Smooth muscle cell (in vitro differentiated cells): ENCODE measurements at regions not wholly inside any gene's neighbourhood (a gene's known extent, or its start where the extent isn't known, plus 50 kb on each side); places are given as distances from the start of the nearest gene placed in this dataset.

Experiments
- DNase-seq: peaks from one replicate; lab custom pipeline; 2025; ENCODE audit not compliant: unreplicated experiment; lab: John Stamatoyannopoulos, UW
- H2AFZ ChIP-seq: fragments of 200-600 bp; sonication (generic); 2 replicates; pipeline ENCODE4 v1.6.0; 2016; ENCODE audit warnings: antibody characterized with exemption, low read depth, mild to moderate bottlenecking
- H3F3A ChIP-seq: fragments of 200-600 bp; sonication (generic); 2 replicates; pipeline ENCODE4 v1.6.0; 2017; ENCODE audit warnings: antibody characterized with exemption, low read depth
- H3K27ac ChIP-seq: fragments of 200-600 bp; sonication (generic); 2 replicates; pipeline ENCODE4 v1.5.1; 2016; ENCODE audit warnings: low read depth, mild to moderate bottlenecking
- H3K27me3 ChIP-seq: fragments of 200-600 bp; sonication (generic); 2 replicates; pipeline ENCODE4 v1.6.1; 2016; ENCODE audit warnings: low read depth, mild to moderate bottlenecking
- H3K36me3 ChIP-seq: fragments of 200-600 bp; sonication (generic); 2 replicates; pipeline ENCODE4 v1.5.1; 2016; ENCODE audit warnings: low read depth
- H3K4me1 ChIP-seq: fragments of 200-600 bp; sonication (generic); 2 replicates; pipeline ENCODE4 v1.5.1; 2016; ENCODE audit warnings: low read depth
- H3K4me2 ChIP-seq: fragments of 200-600 bp; sonication (generic); 2 replicates; pipeline ENCODE4 v1.6.0; 2016; ENCODE audit warnings: mild to moderate bottlenecking
- H3K4me3 ChIP-seq: fragments of 200-600 bp; sonication (generic); 2 replicates; pipeline ENCODE4 v1.5.1; 2016; ENCODE audit warnings: mild to moderate bottlenecking
- H3K79me2 ChIP-seq: fragments of 200-600 bp; sonication (generic); 2 replicates; pipeline ENCODE4 v1.6.0; 2016; ENCODE audit warnings: low read depth, mild to moderate bottlenecking
- H3K9ac ChIP-seq: fragments of 200-600 bp; sonication (generic); 2 replicates; pipeline ENCODE4 v1.6.0; 2016; ENCODE audit warnings: low read depth
- H3K9me3 ChIP-seq: fragments of 200-600 bp; sonication (generic); replicated peaks from 2 replicates; pipeline ENCODE4 v1.5.1; 2016; ENCODE audit warnings: low read depth
- H4K20me1 ChIP-seq: fragments of 200-600 bp; sonication (generic); 2 replicates; pipeline ENCODE4 v1.6.0; 2016; ENCODE audit warnings: low read depth
- WGBS: methylation state at CpG from one replicate; pipeline ENCODE4 v1.1.7; 2016; ENCODE audit warnings: low lambda C conversion rate; 5-methylcytosine and 5-hydroxymethylcytosine counted together
- TF ChIP-seq, protein P1 (sequence below): fragments of 200-600 bp; sonication (generic); IDR thresholded peaks from 2 replicates; pipeline ENCODE4 v1.5.1; 2017; ENCODE audit warnings: borderline replicate concordance, mild to moderate bottlenecking, antibody characterized with exemption; ENCODE audit not compliant: insufficient read depth, poor library complexity, severe bottlenecking

DNA sequence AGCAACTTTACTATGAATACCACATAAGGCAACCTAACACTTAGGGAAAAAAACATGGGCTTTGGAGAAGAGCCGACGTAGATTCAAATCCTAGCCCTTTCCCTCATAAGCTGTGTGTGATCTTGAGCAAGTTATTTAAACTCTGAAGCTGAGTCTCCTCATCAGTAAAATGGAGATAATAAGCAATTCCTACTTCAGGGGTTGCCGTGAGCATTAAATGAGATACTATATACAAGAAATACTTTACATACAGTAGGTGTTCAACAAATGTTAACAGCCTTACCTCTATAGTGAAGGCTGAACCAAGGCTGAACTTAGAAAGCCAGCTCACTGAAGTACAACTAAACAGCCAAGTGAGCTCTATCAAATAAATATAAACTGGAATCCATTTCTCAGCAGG, 146.2 kb upstream of the DKK2 start:
- Histone ChIP-seq H3F3A (no peaks in the 10 kb centered on the region), H3K9me3 (no peaks in the 10 kb centered on the region), H2AFZ (no peak overlapping the region), H3K4me3 (no peak overlapping the region), H3K79me2 (peaks cover 9% of the 10 kb centered on the region), H3K27me3 (no peaks in the 10 kb centered on the region), H3K4me1 (peaks cover 10% of the 10 kb centered on the region), H3K36me3 (no peaks in the 10 kb centered on the region), H3K4me2 (no peak overlapping the region), H3K27ac (no peak overlapping the region), H4K20me1 (no peaks in the 10 kb centered on the region), H3K9ac (no peak overlapping the region)
- TF ChIP-seq, protein P1, sequence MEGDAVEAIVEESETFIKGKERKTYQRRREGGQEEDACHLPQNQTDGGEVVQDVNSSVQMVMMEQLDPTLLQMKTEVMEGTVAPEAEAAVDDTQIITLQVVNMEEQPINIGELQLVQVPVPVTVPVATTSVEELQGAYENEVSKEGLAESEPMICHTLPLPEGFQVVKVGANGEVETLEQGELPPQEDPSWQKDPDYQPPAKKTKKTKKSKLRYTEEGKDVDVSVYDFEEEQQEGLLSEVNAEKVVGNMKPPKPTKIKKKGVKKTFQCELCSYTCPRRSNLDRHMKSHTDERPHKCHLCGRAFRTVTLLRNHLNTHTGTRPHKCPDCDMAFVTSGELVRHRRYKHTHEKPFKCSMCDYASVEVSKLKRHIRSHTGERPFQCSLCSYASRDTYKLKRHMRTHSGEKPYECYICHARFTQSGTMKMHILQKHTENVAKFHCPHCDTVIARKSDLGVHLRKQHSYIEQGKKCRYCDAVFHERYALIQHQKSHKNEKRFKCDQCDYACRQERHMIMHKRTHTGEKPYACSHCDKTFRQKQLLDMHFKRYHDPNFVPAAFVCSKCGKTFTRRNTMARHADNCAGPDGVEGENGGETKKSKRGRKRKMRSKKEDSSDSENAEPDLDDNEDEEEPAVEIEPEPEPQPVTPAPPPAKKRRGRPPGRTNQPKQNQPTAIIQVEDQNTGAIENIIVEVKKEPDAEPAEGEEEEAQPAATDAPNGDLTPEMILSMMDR, result no peak
- no peak for DNase-seq
- WGBS, result 97% methylated on average over 3 of the region's 3 CpGs

DNA sequence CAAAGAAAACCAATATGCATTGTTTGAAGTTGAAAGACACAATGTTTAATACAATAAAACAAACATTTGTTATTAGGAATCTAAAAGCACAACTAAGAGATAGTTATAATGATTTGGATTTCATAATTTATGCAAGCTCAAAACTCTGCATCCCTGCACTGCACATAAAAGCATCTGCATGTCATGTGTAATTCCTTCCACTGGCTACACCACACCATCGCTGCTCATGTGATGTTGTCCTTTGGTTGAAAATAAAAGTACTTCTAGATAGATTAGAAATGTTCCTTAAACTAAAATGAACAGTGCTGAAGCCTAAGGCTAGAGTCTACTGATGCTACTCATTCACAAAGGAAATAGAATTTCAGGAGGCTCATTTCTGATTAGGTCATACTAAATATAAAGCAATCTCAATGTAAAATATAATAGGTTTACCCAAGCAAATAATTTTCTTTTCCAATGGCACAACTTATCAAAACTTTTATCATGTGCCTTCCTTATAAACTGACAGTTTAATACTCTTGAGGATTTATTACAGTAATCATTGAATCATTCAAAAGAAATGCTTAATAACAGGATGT, 130.8 kb upstream of the DKK2 start:
- no peak overlapping the region for H3K9ac ChIP-seq
- no peaks in the 10 kb centered on the region for H4K20me1 ChIP-seq
- no peaks in the 10 kb centered on the region for H3K4me1 ChIP-seq
- peaks cover 11% of the 10 kb centered on the region for H3K36me3 ChIP-seq
- no peak overlapping the region for H3K4me2 ChIP-seq
- H3K27ac ChIP-seq, result no peak overlapping the region
- no peaks in the 10 kb centered on the region for H3K9me3 ChIP-seq
- H2AFZ ChIP-seq, result no peak overlapping the region
- 97% methylated on average over 1 of the region's 1 CpG for WGBS
- H3F3A ChIP-seq, result no peaks in the 10 kb centered on the region
- no peak overlapping the region for H3K4me3 ChIP-seq
- no peaks in the 10 kb centered on the region for H3K79me2 ChIP-seq
- no peak for DNase-seq
- TF ChIP-seq, protein P1, result no peak
- H3K27me3 ChIP-seq, result no peaks in the 10 kb centered on the region

DNA sequence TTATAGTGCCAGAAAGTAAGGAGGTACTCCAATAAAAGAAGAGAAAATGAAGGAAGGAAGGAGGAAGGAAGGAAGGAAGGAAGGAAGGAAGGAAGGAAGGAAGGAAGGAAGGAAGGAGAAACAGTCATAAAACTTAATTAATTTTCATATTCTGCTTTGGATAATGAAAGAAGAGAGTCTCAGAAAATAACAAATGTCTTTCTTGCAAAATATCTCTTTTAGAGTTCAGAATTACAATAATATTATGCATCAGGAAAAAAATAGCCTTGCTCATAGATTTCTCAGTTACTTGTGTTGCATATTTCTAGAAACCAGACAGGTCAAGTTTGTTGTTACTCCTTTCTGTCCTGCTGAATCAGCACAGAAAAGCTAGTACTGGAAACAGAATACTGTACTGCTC, 130.1 kb upstream of the DKK2 start:
- no peak overlapping the region for H3K4me3 ChIP-seq
- H4K20me1 ChIP-seq, result no peaks in the 10 kb centered on the region
- H2AFZ ChIP-seq, result no peak overlapping the region
- no peaks in the 10 kb centered on the region for H3K4me1 ChIP-seq
- H3K36me3 ChIP-seq, result peaks cover 11% of the 10 kb centered on the region
- no peaks in the 10 kb centered on the region for H3K27me3 ChIP-seq
- H3K4me2 ChIP-seq, result no peak overlapping the region
- TF ChIP-seq, protein P1, result no peak
- no peak overlapping the region for H3K9ac ChIP-seq
- no peak for DNase-seq
- no peaks in the 10 kb centered on the region for H3F3A ChIP-seq
- H3K27ac ChIP-seq, result no peak overlapping the region
- no peaks in the 10 kb centered on the region for H3K79me2 ChIP-seq
- no peaks in the 10 kb centered on the region for H3K9me3 ChIP-seq

DNA sequence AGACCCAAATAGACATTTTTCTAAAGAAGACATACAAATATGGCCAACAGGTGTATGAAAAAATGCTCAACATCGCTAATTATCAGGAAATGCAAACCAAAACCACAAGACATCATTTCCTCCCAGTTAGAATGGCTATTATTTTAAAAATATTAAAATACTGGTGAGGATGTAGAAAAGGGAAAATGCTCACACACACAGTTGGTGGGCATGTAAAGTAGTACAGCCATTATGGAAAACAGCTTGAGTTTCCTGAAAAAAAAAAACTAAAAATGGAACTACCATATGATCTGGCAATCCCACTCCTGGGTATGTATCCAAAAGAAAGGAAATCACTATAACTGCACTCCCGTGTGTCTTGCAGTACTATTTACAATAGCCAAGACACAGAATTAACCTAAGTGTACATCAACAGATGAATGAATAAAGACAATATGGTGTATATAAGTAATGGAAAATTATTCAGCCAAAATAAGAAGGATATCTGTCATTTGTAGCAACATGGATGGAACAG, 128.9 kb upstream of the DKK2 start:
- DNase-seq, result no peak
- Histone ChIP-seq H3K4me2 (no peak overlapping the region), H3K27ac (no peak overlapping the region), H3K9ac (no peak overlapping the region), H3K4me3 (no peak overlapping the region), H3F3A (no peaks in the 10 kb centered on the region), H3K4me1 (no peaks in the 10 kb centered on the region), H4K20me1 (no peaks in the 10 kb centered on the region), H3K9me3 (no peaks in the 10 kb centered on the region), H3K36me3 (peaks cover 11% of the 10 kb centered on the region), H2AFZ (no peak overlapping the region), H3K27me3 (no peaks in the 10 kb centered on the region), H3K79me2 (no peaks in the 10 kb centered on the region)
- TF ChIP-seq, protein P1, result no peak
- WGBS, result 89% methylated on average over 2 of the region's 2 CpGs
